SH-SY5Y (cell line): ENCODE measurements at regions not wholly inside any gene's neighbourhood (a gene's known extent, or its start where the extent isn't known, plus 50 kb on each side); places are given as distances from the start of the nearest gene placed in this dataset.

Source experiments
- GATA2 ChIP-seq: IDR thresholded peaks from 2 replicates; pipeline ENCODE4 v1.6.1; 2011; ENCODE audit warnings: mild to moderate bottlenecking, low read depth, low read length
- GATA3 ChIP-seq: IDR thresholded peaks from 2 replicates; pipeline ENCODE4 v1.6.1; 2011; ENCODE audit warnings: low read depth, mild to moderate bottlenecking, low read length, moderate library complexity

GRCh38 chr11:115787302-115787701 lies 283.1 kb upstream of the CADM1 start:
- TF ChIP-seq GATA2 (no peak), GATA3 (no peak)
